ENCODE measurements at regions not wholly inside any gene's neighbourhood (a gene's known extent, or its start where the extent isn't known, plus 50 kb on each side); places are given as distances from the start of the nearest gene placed in this dataset.
"Not testable (repeated sequence)": the region's sequence is repeated elsewhere in the genome, so short reads cannot be mapped to it uniquely, and the experiment has no call there.

- DNase-seq: no peak
These were observed 179.8 kb upstream of the RBBP8 start for GRCh38 chr18:22753130-22753831.

GRCh38 chr18:22764005-22764404 lies 169.1 kb upstream of the RBBP8 start:
- DNase-seq: not testable (repeated sequence)

- no peak for DNase-seq
These were observed 167.2 kb upstream of the RBBP8 start for GRCh38 chr18:22765896-22766295.

- DNase-seq: no peak
These were observed 165.5 kb upstream of the RBBP8 start for GRCh38 chr18:22767653-22768052.

- no peak for DNase-seq
These were observed 159.2 kb upstream of the RBBP8 start for GRCh38 chr18:22773944-22774343.

- DNase-seq: peak; percentile 5
These were observed 154.1 kb upstream of the RBBP8 start for GRCh38 chr18:22778996-22779395.

- DNase-seq: no peak
These were observed 149.9 kb upstream of the RBBP8 start for GRCh38 chr18:22783245-22783644.

GRCh38 chr18:22783662-22784076 lies 149.5 kb upstream of the RBBP8 start:
- DNase-seq: no peak

- DNase-seq: no peak
These were observed 144.1 kb upstream of the RBBP8 start for GRCh38 chr18:22789052-22789451.

- no peak for DNase-seq
These were observed 143.5 kb upstream of the RBBP8 start for GRCh38 chr18:22789600-22789999.

GRCh38 chr18:22790545-22791309 lies 142.4 kb upstream of the RBBP8 start:
- DNase-seq: no peak

- no peak for DNase-seq
These were observed 141.9 kb upstream of the RBBP8 start for GRCh38 chr18:22791310-22791610.

- no peak for DNase-seq
These were observed 137.0 kb upstream of the RBBP8 start for GRCh38 chr18:22796113-22796512.

- DNase-seq: no peak
These were observed 132.6 kb upstream of the RBBP8 start for GRCh38 chr18:22800551-22800951.

GRCh38 chr18:22813648-22814328 lies 119.3 kb upstream of the RBBP8 start:
- peak; percentile 47 for DNase-seq

- no peak for DNase-seq
These were observed 118.8 kb upstream of the RBBP8 start for GRCh38 chr18:22814329-22814703.

GRCh38 chr18:22816266-22817176 lies 116.6 kb upstream of the RBBP8 start:
- peak; percentile 24 for DNase-seq

GRCh38 chr18:22817844-22818243 lies 115.3 kb upstream of the RBBP8 start:
- no peak for DNase-seq

GRCh38 chr18:22822024-22822423 lies 111.1 kb upstream of the RBBP8 start:
- no peak for DNase-seq

- no peak for DNase-seq
These were observed 110.2 kb upstream of the RBBP8 start for GRCh38 chr18:22822841-22823508.

- no peak for DNase-seq
These were observed 106.4 kb upstream of the RBBP8 start for GRCh38 chr18:22826726-22827125.

GRCh38 chr18:22827216-22827615 lies 105.9 kb upstream of the RBBP8 start:
- DNase-seq: peak; percentile 5

All from hematopoietic multipotent progenitor cell treated with erythropoietin and hydrocortisone succinate and interleukin-3 and kit ligand, for 6 days (in vitro differentiated cells).